ENCODE measurements at regions not wholly inside any gene's neighbourhood (a gene's known extent, or its start where the extent isn't known, plus 50 kb on each side); places are given as distances from the start of the nearest gene placed in this dataset.

- H3K4me1 ChIP-seq (ENCODE audit: low read depth, poor library complexity, severe bottlenecking), result no peaks in the 10 kb centered on the region
- no peaks in the 10 kb centered on the region for H4K20me1 ChIP-seq (ENCODE audit: insufficient read depth)
- no peak overlapping the region for H3K4me3 ChIP-seq (IDR thresholded peaks at IDR 0.05; ENCODE audit: insufficient read depth, low read depth, low read length)
- no peak overlapping the region for H3K9ac ChIP-seq
- H3K27ac ChIP-seq, result no peak overlapping the region
- H3K36me3 ChIP-seq (ENCODE audit: insufficient read depth), result no peaks in the 10 kb centered on the region
- H3K4me2 ChIP-seq, result no peak overlapping the region
- TF ChIP-seq CTCF (conservative IDR thresholded peaks at IDR 0.05; ENCODE audit: low read depth, low read length), result no peak
- no peak overlapping the region for H2AFZ ChIP-seq (ENCODE audit: low read depth)
- no peaks in the 10 kb centered on the region for H3K27me3 ChIP-seq (ENCODE audit: insufficient read depth, low read depth)
- H3K79me2 ChIP-seq (ENCODE audit: insufficient read depth, low read depth), result no peaks in the 10 kb centered on the region
Observed at GRCh38 chr2:128710729-128711128, 392.1 kb upstream of the HS6ST1 start.

- Histone ChIP-seq H3K4me3 (IDR thresholded peaks at IDR 0.05; ENCODE audit: insufficient read depth, low read depth, low read length) (no peak overlapping the region), H4K20me1 (ENCODE audit: insufficient read depth) (no peaks in the 10 kb centered on the region), H3K79me2 (ENCODE audit: insufficient read depth, low read depth) (no peaks in the 10 kb centered on the region), H3K27me3 (ENCODE audit: insufficient read depth, low read depth) (no peaks in the 10 kb centered on the region), H2AFZ (ENCODE audit: low read depth) (no peak overlapping the region), H3K4me1 (ENCODE audit: low read depth, poor library complexity, severe bottlenecking) (no peaks in the 10 kb centered on the region), H3K36me3 (ENCODE audit: insufficient read depth) (no peaks in the 10 kb centered on the region), H3K27ac (no peak overlapping the region), H3K9ac (no peak overlapping the region), H3K4me2 (no peak overlapping the region)
- TF ChIP-seq CTCF (conservative IDR thresholded peaks at IDR 0.05; ENCODE audit: low read depth, low read length), result no peak
Observed at GRCh38 chr2:128714285-128714684, 395.6 kb upstream of the HS6ST1 start.

GRCh38 chr2:128714851-128715312 is 396.2 kb upstream of the HS6ST1 start:
- no peak for TF ChIP-seq CTCF (conservative IDR thresholded peaks at IDR 0.05; ENCODE audit: low read depth, low read length)
- no peak overlapping the region for H3K4me2 ChIP-seq
- no peaks in the 10 kb centered on the region for H4K20me1 ChIP-seq (ENCODE audit: insufficient read depth)
- no peak overlapping the region for H3K4me3 ChIP-seq (IDR thresholded peaks at IDR 0.05; ENCODE audit: insufficient read depth, low read depth, low read length)
- H3K27ac ChIP-seq, result no peak overlapping the region
- no peaks in the 10 kb centered on the region for H3K4me1 ChIP-seq (ENCODE audit: low read depth, poor library complexity, severe bottlenecking)
- H2AFZ ChIP-seq (ENCODE audit: low read depth), result no peak overlapping the region
- no peaks in the 10 kb centered on the region for H3K36me3 ChIP-seq (ENCODE audit: insufficient read depth)
- no peaks in the 10 kb centered on the region for H3K27me3 ChIP-seq (ENCODE audit: insufficient read depth, low read depth)
- H3K9ac ChIP-seq, result no peak overlapping the region
- H3K79me2 ChIP-seq (ENCODE audit: insufficient read depth, low read depth), result no peaks in the 10 kb centered on the region

GRCh38 chr2:128715360-128715759 is 396.7 kb upstream of the HS6ST1 start:
- Histone ChIP-seq H3K4me1 (ENCODE audit: low read depth, poor library complexity, severe bottlenecking) (no peaks in the 10 kb centered on the region), H2AFZ (ENCODE audit: low read depth) (no peak overlapping the region), H3K79me2 (ENCODE audit: insufficient read depth, low read depth) (no peaks in the 10 kb centered on the region), H3K4me2 (no peak overlapping the region), H3K4me3 (IDR thresholded peaks at IDR 0.05; ENCODE audit: insufficient read depth, low read depth, low read length) (no peak overlapping the region), H4K20me1 (ENCODE audit: insufficient read depth) (no peaks in the 10 kb centered on the region), H3K27me3 (ENCODE audit: insufficient read depth, low read depth) (no peaks in the 10 kb centered on the region), H3K9ac (no peak overlapping the region), H3K36me3 (ENCODE audit: insufficient read depth) (no peaks in the 10 kb centered on the region), H3K27ac (no peak overlapping the region)
- TF ChIP-seq CTCF (conservative IDR thresholded peaks at IDR 0.05; ENCODE audit: low read depth, low read length), result no peak

All from KMS-11 (cell line).